ENCODE measurements at regions not wholly inside any gene's neighbourhood (a gene's known extent, or its start where the extent isn't known, plus 50 kb on each side); places are given as distances from the start of the nearest gene placed in this dataset.

DNA sequence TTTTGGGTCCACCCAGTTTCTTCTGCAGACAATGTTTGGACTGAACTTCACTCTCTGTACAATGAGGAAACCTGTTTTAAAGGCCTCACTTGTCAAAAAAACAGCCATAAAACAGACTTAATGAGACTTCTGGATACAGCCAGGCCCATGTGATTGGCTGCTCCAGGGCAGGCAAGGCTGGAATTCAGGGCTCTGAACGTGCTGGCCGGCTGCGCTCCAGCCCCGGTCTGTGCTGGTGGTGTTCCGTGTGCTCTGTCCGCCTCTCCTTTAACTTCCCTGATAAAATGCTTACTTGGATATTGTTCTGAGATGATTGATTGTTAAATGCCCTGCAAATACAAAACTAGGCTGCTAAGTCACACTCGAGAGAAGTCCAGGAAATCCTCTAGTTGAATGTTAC is 131.2 kb upstream of the KLF4 start:
- no peak for DNase-seq (ENCODE audit: low read depth in 1 of 2, low spot score in 1 of 2)

- no peak for DNase-seq (ENCODE audit: low read depth in 1 of 2, low spot score in 1 of 2)
Observed at GRCh38 chr9:107620236-107620635, 130.7 kb upstream of the KLF4 start.

DNA sequence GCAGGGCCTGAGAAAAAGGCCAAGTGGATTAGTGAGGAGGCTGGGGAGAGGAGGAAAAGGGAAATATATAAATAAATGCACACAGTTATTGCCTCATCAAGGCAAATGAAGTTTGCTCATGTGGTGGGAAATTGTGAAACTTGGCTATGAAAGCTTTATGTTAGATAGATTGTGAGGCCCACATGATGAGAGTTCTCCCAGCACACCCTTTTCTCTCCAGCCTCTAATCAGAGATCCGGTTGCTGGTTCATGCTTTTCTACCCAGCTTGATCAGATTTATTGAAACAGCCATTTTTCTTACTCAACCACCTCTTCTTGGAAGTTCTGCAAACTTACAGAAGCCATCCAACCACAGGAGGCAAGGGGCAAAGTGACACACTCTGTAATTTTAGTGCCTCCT is 125.8 kb upstream of the KLF4 start:
- DNase-seq (ENCODE audit: low read depth in 1 of 2, low spot score in 1 of 2): no peak

GRCh38 chr9:107614765-107615164 is 125.2 kb upstream of the KLF4 start:
- no peak for DNase-seq (ENCODE audit: low read depth in 1 of 2, low spot score in 1 of 2)

- no peak for DNase-seq (ENCODE audit: low read depth in 1 of 2, low spot score in 1 of 2)
Observed at GRCh38 chr9:107613321-107613720, 123.8 kb upstream of the KLF4 start.

GRCh38 chr9:107612136-107612535 is 122.6 kb upstream of the KLF4 start:
- DNase-seq (ENCODE audit: low read depth in 1 of 2, low spot score in 1 of 2): no peak

- DNase-seq (ENCODE audit: low read depth in 1 of 2, low spot score in 1 of 2): no peak
Observed at GRCh38 chr9:107609547-107609946, 120.0 kb upstream of the KLF4 start.

- DNase-seq (ENCODE audit: low read depth in 1 of 2, low spot score in 1 of 2): no peak
Observed at GRCh38 chr9:107606149-107606790, 116.7 kb upstream of the KLF4 start.

DNA sequence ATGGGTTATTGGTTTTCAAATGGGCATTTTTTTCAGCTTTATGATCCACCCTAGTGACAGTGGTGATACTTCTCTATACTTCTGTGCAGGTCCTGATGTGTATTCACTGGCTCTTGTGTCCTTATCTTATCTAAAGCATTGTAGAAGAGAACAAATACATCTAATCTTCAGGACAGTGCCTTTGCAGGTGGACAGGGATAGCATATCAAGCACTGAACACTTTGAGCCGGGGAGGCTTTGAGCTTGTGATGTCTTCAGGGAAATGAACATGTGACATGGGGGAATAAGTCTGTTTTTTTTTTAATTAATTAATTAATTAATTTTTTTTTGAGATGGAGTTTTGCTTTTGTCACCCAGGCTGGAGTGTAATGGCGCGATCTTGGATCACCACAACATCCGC is 115.5 kb upstream of the KLF4 start:
- no peak for DNase-seq (ENCODE audit: low read depth in 1 of 2, low spot score in 1 of 2)

DNA sequence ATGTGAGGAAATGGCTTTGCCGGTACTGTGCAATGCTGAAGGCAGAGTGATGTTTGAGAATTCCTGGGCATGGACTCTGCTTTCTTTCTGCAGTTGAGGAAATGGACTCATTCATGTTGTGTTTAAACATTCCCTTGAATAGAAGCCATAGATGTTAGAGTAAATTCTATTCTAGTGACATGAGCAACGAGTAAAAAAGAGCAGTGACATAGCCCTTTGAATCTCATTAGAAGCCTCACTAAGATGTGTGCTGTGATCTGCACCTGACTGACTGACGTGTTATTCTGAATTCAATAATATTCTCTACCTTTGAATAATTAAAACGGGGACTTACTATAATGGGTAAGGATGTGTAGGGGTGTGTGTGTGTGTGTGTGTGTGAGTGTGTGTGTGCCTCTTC is 113.7 kb upstream of the KLF4 start:
- DNase-seq (ENCODE audit: low read depth in 1 of 2, low spot score in 1 of 2): no peak

GRCh38 chr9:107600060-107600573 is 110.5 kb upstream of the KLF4 start:
- DNase-seq (ENCODE audit: low read depth in 1 of 2, low spot score in 1 of 2): no peak

GRCh38 chr9:107597743-107598217 is 108.2 kb upstream of the KLF4 start:
- no peak for DNase-seq (ENCODE audit: low read depth in 1 of 2, low spot score in 1 of 2)

GRCh38 chr9:107594908-107595530 is 105.5 kb upstream of the KLF4 start:
- DNase-seq (ENCODE audit: low read depth in 1 of 2, low spot score in 1 of 2): no peak

DNA sequence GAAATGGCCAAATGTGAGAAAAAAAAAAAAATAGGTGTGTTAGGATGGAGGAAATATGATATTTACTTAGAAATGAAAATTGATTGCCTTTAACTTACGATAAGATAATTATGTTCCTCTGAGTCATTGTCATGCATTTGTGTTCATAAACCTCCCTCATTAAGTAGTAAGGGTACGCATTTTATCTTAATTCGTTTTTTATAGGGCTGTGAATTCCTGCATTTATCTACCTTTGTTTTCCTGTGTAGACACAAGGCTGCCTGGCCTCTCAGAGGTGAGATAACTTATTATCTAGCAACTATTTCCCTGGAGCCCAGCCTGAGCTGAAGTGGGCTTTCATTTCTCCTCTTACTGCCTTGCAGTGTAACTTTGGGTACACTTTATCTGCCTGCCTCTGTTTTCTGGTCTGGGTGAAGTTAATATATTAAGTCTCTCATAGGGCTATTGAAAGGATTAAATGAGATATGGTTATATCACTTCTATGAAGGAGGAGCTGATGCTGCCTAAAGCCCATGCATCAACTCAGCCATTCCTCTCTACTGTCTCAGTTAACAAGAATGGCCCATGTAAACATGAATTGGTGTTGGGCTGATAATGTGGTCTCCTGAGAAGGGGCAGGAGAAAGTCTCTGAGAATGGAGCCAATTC is 103.8 kb upstream of the KLF4 start:
- no peak for DNase-seq (ENCODE audit: low read depth in 1 of 2, low spot score in 1 of 2)

DNA sequence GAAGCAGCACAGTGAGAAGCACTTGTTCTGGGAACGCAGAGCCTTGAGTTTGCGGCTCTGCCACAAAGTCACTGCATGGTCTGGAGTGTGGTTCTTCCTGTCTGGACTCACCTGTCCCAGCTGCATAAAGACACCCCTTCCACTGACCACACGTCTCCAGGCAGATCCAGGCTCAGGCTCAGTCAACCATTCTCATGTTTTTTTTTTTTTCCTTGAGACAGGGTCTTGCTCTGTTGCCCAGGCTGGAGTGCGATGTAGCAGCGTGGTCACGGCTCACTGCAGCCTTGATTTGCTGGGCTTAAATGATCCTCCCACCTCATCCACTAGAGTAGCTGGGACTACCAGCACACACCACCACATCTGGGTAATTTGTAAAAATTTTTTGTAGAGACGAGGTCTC is 102.9 kb upstream of the KLF4 start:
- DNase-seq (ENCODE audit: low read depth in 1 of 2, low spot score in 1 of 2): no peak

GRCh38 chr9:107591781-107592180 is 102.2 kb upstream of the KLF4 start:
- DNase-seq (ENCODE audit: low read depth in 1 of 2, low spot score in 1 of 2): no peak

DNA sequence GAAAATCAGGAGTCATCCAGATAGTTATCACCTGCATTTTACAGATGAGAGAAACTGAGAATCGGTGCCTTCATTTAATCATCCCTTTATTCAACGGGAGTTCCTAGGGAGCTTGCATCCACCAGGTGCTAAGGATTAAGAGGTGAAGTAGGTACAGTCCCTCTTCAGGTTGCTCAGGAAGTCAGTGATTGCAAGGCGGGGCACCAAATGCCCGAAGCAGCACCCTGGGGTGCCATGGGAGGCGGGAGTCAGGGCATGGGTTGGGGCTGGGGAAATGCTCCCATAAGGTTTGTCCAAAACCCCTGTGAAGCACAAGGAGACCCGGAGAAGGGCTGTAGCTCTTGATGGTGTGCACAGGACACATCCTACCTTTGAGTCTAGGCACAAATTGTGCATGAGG is 98.8 kb upstream of the KLF4 start:
- no peak for DNase-seq (ENCODE audit: low read depth in 1 of 2, low spot score in 1 of 2)

DNA sequence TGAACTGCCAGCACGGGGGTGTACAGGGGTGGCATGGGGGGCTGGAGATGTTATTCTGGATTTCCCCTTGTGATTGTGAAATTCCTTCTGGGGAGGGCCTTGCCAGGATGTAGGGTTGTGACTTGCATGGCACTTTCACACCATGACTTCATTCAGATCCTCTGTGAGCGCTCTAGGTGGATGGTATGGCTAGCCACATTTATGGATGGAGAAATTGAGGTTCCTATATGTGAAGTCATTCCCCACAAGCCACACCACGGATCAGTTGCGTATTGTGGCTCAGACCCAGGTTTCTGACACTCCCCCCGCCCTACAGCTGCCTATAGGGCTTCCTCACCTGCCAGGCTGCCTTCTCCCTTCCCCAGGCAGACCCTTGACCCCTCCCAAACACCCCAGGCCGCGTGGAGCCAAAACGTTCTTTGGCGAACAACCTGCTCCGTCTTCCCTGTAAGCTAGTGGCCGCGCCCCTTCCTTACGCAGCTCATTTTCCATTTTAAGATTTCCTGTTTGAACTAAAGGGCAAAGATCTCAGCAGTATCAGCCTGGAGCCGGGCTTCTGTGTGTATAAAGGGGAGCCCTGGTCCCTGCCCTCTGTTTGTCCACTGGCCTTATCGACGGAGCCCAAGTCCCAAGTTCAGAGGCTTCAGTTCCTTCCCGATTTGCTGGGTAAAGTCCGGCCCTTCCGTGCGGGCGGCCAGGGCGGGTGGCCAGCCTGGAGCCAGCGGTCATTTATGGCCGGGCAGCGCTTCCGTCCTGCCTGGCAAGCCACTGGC is 97.8 kb upstream of the KLF4 start:
- DNase-seq (ENCODE audit: low read depth in 1 of 2, low spot score in 1 of 2): no peak

GRCh38 chr9:107586493-107586892 is 96.9 kb upstream of the KLF4 start:
- no peak for DNase-seq (ENCODE audit: low read depth in 1 of 2, low spot score in 1 of 2)

- no peak for DNase-seq (ENCODE audit: low read depth in 1 of 2, low spot score in 1 of 2)
Observed at GRCh38 chr9:107585465-107585864, 95.9 kb upstream of the KLF4 start.

- no peak for DNase-seq (ENCODE audit: low read depth in 1 of 2, low spot score in 1 of 2)
Observed at GRCh38 chr9:107584944-107585343, 95.4 kb upstream of the KLF4 start.

- no peak for DNase-seq (ENCODE audit: low read depth in 1 of 2, low spot score in 1 of 2)
Observed at GRCh38 chr9:107584186-107584585, 94.6 kb upstream of the KLF4 start.

All from activated CD4-positive, alpha-beta T cell treated with anti-CD3 and anti-CD28 coated beads, Interleukin-2, amount 50 U/mL, for 24 hours (primary cell).